GDM1 (cell line): ENCODE measurements at regions not wholly inside any gene's neighbourhood (a gene's known extent, or its start where the extent isn't known, plus 50 kb on each side); places are given as distances from the start of the nearest gene placed in this dataset.
"Not testable (repeated sequence)": the region's sequence is repeated elsewhere in the genome, so short reads cannot be mapped to it uniquely, and the experiment has no call there.

Experiments used
- DNase-seq: peaks from one replicate; lab custom pipeline; 2025; lab: John Stamatoyannopoulos, UW

DNA sequence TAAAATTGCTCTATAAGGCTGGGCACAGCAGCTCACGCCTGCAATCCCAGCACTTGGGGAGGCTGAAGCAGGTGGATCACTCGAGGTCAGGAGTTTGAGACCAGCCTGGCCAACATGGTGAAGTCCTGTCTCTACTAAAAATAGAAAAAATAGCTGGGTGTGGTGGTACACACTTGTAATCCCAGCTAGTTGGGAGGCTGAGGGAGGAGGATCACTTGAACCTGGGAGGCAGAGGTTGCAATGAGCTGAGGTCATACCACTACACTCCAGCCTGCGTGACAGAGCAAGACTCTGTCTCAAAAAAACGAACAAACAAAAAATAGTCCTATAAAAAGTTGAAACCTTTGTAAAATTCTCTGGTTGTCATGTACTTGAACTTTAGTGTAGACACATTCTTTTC lies 93.0 kb upstream of the KIF26B start:
- not testable (repeated sequence) for DNase-seq

DNA sequence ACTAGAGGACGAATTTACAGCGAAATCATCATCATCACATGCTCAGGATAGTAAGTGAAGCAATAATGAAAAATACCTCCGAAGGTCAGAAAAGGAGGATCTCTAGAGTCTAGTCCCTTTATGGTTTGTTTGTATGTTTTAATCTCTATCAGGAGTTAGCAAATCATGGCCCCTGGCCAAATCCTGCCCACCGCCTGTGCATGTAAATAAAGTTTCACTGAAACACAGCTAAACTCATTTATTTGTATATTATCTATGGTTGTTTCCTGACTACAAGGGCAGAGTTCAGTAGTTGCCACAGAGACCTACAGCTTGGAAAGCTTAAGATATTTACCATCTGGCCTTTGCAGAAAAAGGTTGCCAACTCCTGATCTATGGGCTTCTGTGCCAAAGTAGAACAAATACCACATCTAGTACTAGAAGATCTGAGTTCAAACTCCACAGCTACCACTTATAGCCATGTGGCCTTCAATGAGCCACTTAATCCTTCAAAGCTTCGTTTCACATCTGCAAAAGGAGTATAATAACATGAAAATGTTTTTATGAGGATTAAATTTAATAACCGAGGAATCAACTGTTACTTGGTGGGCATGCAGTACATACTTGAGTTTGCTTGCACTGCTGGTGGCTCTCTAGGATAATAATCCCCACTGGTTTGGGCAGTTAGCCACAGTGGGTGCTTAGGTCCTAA lies 94.0 kb upstream of the KIF26B start:
- no peak for DNase-seq

DNA sequence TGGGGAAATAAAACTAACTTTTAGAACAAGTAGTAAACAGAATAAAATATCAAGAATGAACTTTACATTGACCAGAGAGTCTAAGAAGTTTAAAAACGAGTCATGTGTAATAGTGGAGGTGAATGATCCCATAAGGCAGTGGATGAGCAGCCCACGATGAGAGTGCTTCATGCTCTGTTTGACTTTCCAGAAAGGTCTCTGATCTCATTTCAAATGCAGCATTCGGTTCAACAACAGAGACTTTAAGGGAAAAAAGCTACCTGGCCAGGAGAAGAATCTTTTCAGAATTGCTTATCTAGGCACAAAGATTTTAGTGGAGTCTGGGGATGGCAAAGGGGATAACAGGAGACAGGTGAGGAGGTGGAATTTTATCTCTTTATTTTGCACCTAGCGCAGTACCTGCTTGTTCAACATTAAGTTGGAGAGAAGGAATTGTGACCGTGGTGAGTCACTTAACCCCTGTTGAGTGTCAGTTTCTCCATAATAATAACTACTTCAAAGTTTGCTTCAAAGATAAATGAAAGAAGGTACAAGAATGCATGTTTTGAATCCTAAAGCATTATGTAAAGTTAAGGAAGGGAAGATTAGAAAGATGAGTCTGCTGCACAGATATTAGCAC lies 94.9 kb upstream of the KIF26B start:
- no peak for DNase-seq

DNA sequence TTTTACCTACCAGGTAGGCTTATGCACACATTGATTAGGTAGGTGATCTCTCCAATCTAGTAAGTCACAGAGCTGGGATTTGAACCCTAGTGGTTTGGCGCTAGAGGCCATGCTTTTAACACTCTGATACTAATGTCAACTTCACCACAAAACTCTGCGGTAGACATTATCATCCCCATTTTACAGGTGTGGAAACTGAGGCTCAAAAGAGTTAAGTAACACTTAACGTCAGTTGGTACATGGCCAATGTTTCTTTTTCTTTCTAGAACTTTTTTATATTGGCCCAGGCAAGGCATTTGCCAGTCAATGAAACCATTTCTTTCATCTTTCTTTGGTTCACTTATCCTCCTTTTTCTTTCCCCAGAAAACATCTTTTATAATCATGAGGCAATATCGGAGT lies 95.9 kb upstream of the KIF26B start:
- no peak for DNase-seq

DNA sequence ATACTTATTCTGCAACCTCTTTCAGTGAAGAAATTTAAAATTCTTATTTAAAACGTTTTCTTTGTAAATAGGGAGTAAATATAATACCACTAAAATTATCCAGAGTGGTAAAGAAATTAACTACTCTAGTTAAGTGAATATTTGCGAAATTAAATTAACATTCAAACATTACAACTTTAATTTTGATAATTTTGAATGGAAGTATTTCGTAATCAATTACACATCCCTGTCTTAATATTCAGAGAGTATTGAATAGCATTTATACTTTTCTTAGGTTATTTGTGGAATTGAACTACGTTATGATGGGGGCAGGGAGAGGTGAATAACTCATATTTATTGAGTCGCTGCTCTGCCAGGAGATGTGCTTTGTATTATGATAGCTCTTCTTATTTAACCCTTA lies 96.3 kb upstream of the KIF26B start:
- no peak for DNase-seq

DNA sequence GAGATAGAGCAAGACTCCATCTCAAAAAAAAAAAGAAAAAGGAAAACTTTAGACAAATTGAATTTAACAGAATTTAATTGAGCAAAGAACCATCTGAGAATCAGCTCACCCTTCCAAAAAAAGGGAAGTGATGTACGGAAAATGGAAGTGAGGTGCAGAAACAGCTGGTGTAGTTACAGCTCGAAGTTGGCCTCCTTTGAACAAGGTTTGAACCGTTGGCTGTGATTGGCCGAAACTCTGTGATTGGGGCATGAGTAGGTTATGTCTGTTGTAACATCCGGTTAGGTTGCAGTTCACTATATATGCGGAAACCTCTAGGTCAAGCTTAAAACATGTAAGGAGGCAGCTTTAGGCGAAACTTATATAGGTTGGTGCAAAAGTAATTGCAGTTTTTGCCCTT lies 97.9 kb upstream of the KIF26B start:
- DNase-seq: no peak

DNA sequence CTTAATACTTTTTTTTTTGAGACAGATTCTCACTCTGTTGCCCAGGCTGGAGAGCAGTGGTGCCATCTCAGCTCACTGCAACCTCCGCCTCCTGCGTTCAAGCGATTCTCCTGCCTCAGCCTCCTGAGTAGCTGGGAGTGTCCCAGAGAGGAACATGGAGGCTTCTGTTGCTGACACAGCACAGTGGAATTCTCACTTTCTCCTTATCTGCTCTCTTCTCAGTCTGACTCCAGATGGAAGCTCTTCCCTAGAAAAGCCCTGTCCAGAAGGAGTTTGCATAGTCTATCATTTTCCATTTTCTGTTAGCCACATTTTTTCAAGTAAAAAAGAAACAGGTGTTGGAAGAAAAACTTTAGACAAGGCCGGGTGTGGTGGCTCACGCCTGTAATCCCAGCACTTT lies 98.5 kb upstream of the KIF26B start:
- DNase-seq: not testable (repeated sequence)

DNA sequence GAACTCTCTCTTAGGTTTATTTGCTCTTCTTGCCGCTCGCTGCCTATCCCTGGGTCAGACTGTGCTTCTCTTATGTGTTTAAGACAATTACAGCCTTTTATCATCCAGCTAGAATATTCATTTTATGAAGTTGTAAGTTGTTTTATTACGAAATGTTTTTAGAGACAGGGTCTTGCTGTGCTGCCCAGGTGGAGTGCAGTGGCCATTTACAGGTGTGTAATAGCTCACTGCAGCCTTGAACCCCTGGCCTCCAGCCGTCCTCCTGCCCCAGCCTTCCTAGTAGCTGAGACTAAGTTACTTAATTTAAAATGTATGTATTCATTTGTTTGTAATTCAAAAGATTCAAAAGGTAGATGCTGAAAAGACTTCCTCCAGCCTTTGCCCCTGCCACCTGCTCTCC lies 99.0 kb upstream of the KIF26B start:
- no peak for DNase-seq

DNA sequence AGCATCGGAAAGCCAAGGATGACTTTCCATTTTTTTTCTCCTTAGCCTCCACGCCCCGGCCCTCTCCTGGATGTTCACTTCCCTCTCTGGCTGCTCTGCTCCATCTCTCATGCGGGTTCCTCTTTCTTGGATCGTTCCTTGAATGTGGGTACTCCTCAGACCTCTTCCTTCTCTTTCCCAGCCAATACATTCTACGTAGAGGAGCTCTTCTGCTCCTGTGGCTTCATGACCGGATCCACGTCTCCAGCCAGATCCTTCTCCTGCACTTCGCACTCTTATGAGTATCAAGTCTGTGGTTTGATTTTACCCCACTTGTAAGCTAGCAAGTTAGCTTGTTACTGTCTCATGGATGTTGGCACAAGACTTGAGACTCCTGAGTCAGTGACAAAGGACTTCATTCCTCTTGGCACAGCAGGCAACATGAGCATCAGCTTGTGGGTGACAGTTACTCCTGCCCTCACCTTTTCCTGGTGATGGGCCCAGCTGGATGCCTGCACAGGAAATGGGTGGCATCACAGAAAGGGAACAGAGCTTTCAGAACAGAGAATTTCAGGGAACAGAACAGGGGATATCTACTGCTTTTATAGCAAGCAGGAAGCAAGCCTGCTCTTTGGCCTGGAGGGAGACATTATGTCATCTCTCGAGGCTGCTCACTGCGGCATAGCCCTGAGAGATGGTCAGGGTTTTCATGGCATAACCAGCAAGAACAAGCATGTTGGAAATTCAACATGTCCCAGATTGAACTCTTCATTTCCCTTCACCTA lies 100.1 kb upstream of the KIF26B start:
- no peak for DNase-seq

DNA sequence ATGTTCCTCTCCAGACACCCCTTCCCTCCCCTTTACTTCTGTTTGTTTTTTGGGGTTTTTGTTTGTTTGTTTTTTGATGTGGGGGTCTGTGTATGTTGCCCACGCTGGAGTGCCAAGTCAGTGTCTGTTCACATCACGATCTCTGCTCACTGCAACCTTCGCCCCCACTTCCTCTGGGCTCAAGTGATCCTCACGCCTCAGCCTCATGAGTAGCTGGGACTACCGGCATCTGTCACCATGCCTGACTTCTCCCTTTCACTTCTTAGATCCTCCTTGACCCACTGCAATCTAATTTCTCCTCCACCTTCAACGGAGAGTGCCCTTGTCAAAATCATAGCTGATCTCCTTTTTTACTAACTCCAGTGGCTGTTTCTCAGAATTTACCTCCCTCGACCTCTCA lies 100.7 kb upstream of the KIF26B start:
- DNase-seq: no peak

DNA sequence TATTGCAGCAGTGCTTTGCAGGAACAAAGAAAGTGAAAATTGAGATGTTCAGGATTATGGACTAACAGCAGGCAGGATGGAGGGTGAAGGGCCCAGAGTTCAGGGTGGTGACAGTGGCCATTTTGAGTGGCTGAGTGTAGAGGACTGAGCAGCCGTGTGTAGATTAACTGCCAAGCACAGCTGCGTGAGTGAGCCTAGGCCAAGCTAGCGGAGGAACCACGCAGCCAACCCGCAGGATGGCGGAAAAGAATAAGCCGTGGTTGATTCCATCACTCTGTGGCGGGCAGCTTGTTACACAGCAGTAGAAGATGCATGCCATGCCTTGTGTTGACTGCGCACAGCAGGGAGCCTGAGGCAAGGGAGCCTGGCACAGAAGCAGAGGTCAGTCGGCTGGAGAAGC lies 102.5 kb upstream of the KIF26B start:
- DNase-seq: no peak

DNA sequence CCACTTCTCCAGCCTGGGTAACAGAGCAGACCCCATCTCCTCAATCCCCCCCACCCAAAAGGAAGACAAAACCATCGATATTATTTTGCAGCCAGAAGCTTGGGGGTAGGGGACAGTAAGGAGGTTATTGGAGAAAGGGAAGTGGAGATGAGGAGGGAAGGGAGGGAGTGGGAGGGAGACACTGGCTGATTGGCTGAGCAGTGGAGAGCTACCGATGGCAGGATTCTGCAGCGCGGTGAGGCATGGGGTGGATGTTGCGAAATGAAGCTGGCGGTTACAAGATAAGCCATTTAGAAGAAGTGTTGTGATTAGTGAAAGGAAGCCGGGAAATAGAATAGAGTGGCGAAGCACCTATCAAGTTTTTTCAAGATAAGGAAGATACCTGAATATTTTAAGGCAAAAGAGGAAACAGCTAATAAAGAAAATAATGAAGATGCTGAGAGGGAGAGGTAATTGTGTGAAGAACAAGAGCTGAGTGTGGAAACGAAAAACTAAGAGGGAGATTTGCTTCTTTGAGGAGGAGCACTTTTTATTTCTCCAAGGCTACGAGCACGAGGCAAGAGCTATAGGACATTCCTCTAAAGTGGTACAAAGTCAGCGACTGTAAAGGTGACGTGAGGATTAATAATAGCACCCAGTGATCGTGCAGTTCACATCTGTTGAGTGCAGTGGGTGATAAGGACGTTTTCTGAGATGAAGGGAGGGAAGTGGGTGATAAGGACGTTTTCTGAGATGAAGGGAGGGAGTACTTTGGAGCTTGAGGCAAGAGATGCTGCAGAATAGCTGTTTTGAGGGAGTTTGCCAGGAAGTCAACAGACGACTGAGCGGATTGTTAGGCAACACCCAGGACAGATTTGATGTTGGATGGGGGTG lies 103.2 kb upstream of the KIF26B start:
- DNase-seq: peak; percentile 80

DNA sequence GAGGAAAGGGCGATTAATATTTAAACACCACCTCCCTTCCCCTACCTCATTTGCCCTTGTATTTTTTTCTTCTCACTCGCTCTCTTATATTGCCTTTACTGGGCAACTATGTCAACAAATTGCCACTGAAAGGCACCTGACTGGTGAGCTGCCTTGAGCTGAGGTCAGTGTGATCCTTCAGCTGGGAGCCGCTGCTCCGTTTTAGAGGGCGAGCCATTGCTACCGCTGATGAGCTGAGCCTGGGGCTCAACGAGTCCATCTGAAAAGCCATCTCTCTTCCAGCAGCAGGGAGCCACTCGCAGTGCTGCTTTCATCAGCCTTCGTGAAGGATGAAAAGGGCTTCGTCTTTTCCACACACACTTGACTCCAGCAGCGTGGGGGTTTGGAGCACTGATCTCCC lies 108.0 kb upstream of the KIF26B start:
- DNase-seq: no peak

DNA sequence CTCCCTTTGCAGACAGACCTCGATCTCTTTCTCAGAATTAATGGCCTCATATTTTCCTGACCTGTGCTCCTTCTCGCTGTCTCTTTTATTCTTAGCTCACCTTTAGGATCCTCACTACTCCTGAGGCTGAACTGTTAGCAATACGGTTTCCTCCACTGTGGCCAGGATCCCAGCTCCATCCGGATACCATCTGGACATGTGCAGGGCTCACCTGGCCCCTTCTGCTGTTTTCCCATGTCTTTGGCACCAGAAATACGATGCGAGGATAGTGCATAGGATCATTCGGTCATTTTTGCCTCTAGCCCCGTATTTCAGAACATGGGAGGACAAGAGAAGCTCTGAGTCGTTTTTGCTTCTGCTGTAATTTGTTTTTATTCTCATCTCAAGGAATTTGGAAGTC lies 108.5 kb upstream of the KIF26B start:
- DNase-seq: no peak

DNA sequence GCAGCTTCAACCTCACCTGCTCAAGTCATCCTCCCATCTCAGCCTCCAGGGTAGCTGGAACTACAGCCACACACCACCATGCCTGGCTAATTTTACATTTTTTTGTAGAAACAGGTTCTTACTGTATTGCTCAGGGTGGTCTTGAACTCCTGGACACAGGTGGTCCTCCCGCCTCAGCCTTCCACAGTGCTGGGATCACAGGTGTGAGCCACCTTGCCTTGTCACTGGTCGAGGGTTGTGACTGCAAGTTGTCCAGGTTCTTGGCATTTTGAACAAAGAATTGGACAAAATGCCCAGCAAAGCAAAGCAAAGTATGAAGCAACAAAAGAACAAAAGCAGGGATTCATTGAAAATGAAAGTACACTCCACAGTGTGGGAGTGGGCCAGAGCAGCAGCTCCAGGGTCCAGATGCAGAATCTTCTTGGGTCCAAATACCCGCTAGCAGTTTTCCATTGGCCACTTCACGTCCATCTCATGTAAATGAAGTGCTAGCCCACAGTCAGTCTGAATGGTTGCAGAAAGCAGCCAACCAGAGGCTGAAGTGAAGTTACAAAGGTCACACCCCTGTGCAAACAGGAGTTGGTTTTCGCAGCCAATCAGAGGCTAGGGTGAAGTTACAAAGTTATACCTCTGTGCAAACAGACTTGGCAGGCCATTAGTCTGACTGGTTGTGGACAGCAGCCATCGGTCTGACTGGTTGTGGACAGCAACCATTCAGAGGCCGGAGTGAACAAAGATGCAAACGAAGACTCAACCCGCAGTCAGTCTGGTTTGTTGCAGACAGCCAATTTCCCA lies 109.5 kb upstream of the KIF26B start:
- DNase-seq: no peak

DNA sequence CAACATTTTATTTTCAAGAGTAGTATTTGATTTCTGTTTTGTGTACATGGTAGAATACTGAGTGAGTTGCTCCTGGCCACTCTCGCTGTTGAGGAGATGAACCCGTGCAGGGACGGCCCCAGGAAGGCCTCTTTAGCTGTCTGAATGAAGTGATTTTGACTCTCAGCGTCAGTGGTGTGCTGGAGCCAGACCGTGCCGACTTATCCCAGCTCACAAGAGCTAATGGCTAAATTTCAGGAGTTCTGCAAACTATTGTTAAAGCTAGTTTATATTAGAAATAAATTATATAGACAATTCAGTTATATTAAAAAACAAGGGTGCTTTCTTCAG lies 111.2 kb upstream of the KIF26B start:
- no peak for DNase-seq

DNA sequence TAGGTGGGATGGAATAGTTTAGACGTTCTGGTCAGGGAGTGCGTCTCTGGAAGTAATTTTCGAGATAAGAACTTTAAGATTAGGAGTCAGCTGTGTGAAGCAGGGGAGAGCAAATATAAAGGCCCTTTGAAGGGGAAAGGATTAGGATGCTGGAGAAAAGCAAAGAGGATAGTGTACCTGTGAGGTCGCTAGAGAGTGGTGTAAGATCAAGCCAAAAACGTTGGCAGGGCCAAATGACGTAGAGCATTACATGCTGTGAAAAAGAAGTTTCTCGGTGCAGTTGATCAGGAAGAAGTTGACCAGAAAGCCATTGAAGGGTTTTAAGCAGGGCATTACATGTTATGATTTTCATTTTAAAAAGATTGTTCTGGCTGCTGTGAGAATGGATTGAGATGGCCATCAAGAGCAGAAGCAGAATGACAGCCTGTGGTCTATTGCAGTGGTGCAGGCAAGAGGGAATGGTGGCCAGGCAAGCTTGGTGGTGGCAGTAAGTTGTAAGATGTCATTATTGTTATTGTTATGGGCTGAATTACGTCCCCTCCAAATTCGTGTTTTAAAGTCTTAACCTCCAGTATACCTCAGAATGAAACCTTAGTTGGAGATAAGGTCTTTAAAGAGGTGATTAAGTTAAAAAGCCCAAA lies 113.6 kb upstream of the KIF26B start:
- no peak for DNase-seq

DNA sequence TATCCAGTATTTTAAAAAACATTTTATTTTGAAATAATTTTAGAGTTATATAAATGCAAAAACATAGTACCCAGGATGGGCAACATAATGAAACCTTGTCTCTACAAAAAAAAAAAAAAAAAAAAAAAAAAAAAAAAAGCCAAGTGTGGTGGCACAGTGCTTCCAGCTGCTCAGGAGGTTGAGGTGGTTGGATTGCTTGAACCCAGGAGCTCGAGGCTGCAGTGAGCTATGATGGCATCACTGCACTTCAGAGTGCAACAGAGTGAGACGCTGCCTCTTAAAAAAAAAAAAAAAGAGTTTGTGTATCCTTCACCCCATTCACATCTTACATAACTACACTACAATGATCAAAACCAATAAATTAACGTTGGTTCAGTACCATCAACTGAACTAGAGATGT lies 115.6 kb upstream of the KIF26B start:
- DNase-seq: no peak

DNA sequence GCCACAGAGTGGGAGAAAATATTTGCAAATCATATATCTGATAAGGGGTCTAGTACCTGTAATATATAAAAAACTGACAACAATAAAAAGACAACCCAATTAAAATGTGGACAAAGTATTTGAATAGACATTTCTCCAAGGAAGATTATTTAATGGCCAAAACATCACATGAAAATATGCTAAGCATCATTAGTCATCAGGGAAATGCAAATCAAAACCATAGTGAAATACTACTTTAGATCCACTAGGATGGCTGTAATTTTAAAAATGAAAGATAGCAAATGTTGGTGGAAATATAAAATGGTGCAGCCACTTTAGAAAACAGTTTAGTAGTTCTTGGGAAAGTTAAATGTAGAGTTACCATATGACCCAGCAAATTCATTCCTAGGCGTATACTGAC lies 118.7 kb upstream of the KIF26B start:
- no peak for DNase-seq

DNA sequence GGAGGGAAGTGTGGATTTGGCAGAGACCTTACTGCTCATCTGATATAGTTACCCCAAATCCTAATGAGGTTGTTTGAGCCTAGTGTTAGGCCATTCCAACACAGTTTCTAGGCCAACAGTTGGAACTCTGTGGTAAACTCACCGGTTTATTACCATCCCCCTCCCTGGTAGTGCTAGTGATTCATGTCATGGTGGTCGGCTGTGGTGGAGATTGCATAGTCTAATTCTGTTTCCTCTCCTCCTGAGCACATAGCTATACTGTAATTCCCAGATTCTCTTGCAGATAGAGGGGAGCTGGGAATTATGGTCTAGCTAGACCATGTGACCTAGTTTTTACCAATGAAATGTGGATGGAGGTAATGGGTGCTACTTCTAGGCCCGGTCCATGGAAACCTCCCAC lies 123.7 kb upstream of the KIF26B start:
- no peak for DNase-seq

DNA sequence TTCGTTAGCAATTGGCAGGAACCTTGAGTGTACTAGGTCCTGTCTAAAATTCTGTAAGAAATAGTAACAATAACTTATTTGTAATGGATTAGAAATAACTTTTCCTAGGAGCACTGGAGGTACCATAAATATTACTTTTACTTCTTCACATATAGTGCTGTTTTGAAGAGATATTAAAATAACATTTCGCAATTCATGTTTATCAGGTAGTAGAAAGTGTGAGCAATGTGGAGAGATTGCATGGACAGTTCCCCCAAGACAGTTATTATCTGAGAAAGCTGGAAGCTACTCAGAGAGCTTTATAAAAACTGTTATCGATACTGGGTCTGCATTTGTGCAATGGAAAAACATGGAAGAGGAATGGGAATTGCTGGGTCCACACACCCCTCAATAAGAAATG lies 128.5 kb upstream of the KIF26B start:
- no peak for DNase-seq
